ENCODE measurements at regions not wholly inside any gene's neighbourhood (a gene's known extent, or its start where the extent isn't known, plus 50 kb on each side); places are given as distances from the start of the nearest gene placed in this dataset.
"Not testable (repeated sequence)": the region's sequence is repeated elsewhere in the genome, so short reads cannot be mapped to it uniquely, and the experiment has no call there.

DNA sequence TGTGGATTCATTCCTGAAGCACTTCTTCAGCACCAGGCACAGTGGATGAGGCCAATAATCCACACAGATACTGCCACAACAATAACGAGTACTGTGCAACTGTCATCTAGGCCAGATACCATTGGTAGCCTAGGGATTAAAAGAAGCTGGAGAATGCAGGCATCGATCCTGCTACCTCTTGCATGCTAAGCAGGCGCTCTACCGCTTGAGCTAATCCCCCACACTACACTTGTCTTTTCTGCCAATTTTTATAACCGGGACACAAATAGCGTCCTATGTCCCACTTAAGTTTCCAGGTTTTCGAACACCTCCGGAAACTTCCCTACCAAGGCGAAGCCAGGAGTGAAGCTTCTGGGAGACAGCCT lies 475.9 kb downstream of the PRIM2 start:
- not testable (repeated sequence) for TF ChIP-seq EZH2phosphoT487 (IDR thresholded peaks at IDR 0.05; ENCODE audit: insufficient read depth, low read depth); EZH2 (IDR thresholded peaks at IDR 0.05; ENCODE audit: insufficient read depth, poor library complexity, severe bottlenecking)
